ENCODE measurements at regions not wholly inside any gene's neighbourhood (a gene's known extent, or its start where the extent isn't known, plus 50 kb on each side); places are given as distances from the start of the nearest gene placed in this dataset.

GRCh38 chr16:73875996-73876690 lies 420.5 kb upstream of the PSMD7 start:
- intact Hi-C loops (cut with DNase I; ENCODE audit: low total_unique reads): loop anchor here (10.0 kb wide), 2 partner anchors 1041 to 1481 kb away; no protein-coding TSS in a partner anchor
- no peaks in the 10 kb centered on the region for H3K9me3 ChIP-seq
- no peak overlapping the region for H3K27ac ChIP-seq
- H3K4me1 ChIP-seq: peaks cover 0 to 6% (median 0%) of the 10 kb centered on the region in 6 donors
- H3K27me3 ChIP-seq (replicated peaks in 1 of 7): no peaks in the 10 kb centered on the region
- DNase-seq: no peak
- TF ChIP-seq CTCF (IDR thresholded peaks at IDR 0.05 in 8 of 11, conservative IDR thresholded peaks at IDR 0.05 in 3 of 11): no peak
- no peak for TF ChIP-seq POLR2AphosphoS5 (IDR thresholded peaks at IDR 0.05)
- no peak for TF ChIP-seq POLR2A (IDR thresholded peaks at IDR 0.05)
- WGBS, 5 donors: 80 to 88% (median 80%) methylated on average over 7 of the region's 7 CpGs
- H3K36me3 ChIP-seq: no peaks in the 10 kb centered on the region
- no peak overlapping the region for H3K4me3 ChIP-seq

GRCh38 chr16:73874324-73874723 lies 422.3 kb upstream of the PSMD7 start:
- DNase-seq: no peak
- TF ChIP-seq POLR2A (IDR thresholded peaks at IDR 0.05): no peak
- TF ChIP-seq CTCF (IDR thresholded peaks at IDR 0.05 in 8 of 11, conservative IDR thresholded peaks at IDR 0.05 in 3 of 11): no peak
- no peak for TF ChIP-seq POLR2AphosphoS5 (IDR thresholded peaks at IDR 0.05)
- Histone ChIP-seq H3K36me3 (no peaks in the 10 kb centered on the region), H3K27me3 (replicated peaks in 1 of 7) (no peaks in the 10 kb centered on the region), H3K9me3 (no peaks in the 10 kb centered on the region), H3K27ac (no peak overlapping the region), H3K4me3 (no peak overlapping the region), H3K4me1 (peaks cover 0 to 6% (median 0%) of the 10 kb centered on the region in 6 donors)
- WGBS, 5 donors: 59 to 63% (median 62%) methylated on average over 3 of the region's 3 CpGs
- intact Hi-C loops (cut with DNase I; ENCODE audit: low total_unique reads): loop anchor here (10.0 kb wide), 2 partner anchors 1040 to 1480 kb away; no protein-coding TSS in a partner anchor

- intact Hi-C loops (cut with DNase I; ENCODE audit: low total_unique reads): loop anchor here (10.0 kb wide), 2 partner anchors 1039 to 1479 kb away; no protein-coding TSS in a partner anchor
- no peaks in the 10 kb centered on the region for H3K9me3 ChIP-seq
- no peaks in the 10 kb centered on the region for H3K27me3 ChIP-seq (replicated peaks in 1 of 7)
- TF ChIP-seq POLR2A (IDR thresholded peaks at IDR 0.05) (no peak), CTCF (IDR thresholded peaks at IDR 0.05 in 8 of 11, conservative IDR thresholded peaks at IDR 0.05 in 3 of 11) (no peak), POLR2AphosphoS5 (IDR thresholded peaks at IDR 0.05) (no peak)
- no peak overlapping the region for H3K27ac ChIP-seq
- no peaks in the 10 kb centered on the region for H3K36me3 ChIP-seq
- H3K4me3 ChIP-seq: no peak overlapping the region
- DNase-seq: no peak
- peaks cover 0 to 6% (median 0%) of the 10 kb centered on the region in 6 donors for H3K4me1 ChIP-seq
- 0 to 3% (median 1%) methylated on average over 2 of the region's 2 CpGs for WGBS, 5 donors
These were observed 423.0 kb upstream of the PSMD7 start for GRCh38 chr16:73873643-73874042.

GRCh38 chr16:73872856-73873255 lies 423.8 kb upstream of the PSMD7 start:
- Histone ChIP-seq H3K27ac (no peak overlapping the region), H3K9me3 (no peaks in the 10 kb centered on the region), H3K4me3 (no peak overlapping the region), H3K4me1 (peaks cover 0 to 6% (median 0%) of the 10 kb centered on the region in 6 donors), H3K36me3 (no peaks in the 10 kb centered on the region), H3K27me3 (replicated peaks in 1 of 7) (no peaks in the 10 kb centered on the region)
- intact Hi-C loops (cut with DNase I; ENCODE audit: low total_unique reads): loop anchor here (10.0 kb wide), 2 partner anchors 1038 to 1478 kb away; no protein-coding TSS in a partner anchor
- 83 to 86% methylated on average over 1 of the region's 8 CpGs; no CpG with 5 or more reads in 3 of the 5 donors for WGBS, 5 donors
- no peak for DNase-seq
- TF ChIP-seq CTCF (IDR thresholded peaks at IDR 0.05 in 8 of 11, conservative IDR thresholded peaks at IDR 0.05 in 3 of 11) (no peak), POLR2A (IDR thresholded peaks at IDR 0.05) (no peak), POLR2AphosphoS5 (IDR thresholded peaks at IDR 0.05) (no peak)

Measured in spleen (tissue), 11 donors.